Naive thymus-derived CD8-positive, alpha-beta T cell (primary cell): ENCODE measurements at regions not wholly inside any gene's neighbourhood (a gene's known extent, or its start where the extent isn't known, plus 50 kb on each side); places are given as distances from the start of the nearest gene placed in this dataset.
"Not testable (repeated sequence)": the region's sequence is repeated elsewhere in the genome, so short reads cannot be mapped to it uniquely, and the experiment has no call there.

ENCODE experiments used
- ATAC-seq, 2 donors: fragments of 150-1000 bp; cut with Tn5 transposase in 1 of 2; sonication (Bioruptor Pico), chemical (Tn5 transposase) in 1 of 2; 1 replicate in 1 of 2; 2 replicates in 1 of 2; pipeline ENCODE4 v1.10.0; 2021; ENCODE audit warnings: mild to moderate bottlenecking in 2 of 2, moderate library complexity in 2 of 2
- POLR2A ChIA-PET: fragments of 350-600 bp; sonication (Branson Sonifier 250); formaldehyde crosslinking; loops from one replicate; lab custom pipeline; 2021; ENCODE audit warnings: antibody characterized with exemption; lab: Charles Lee
- DNase-seq, 10 donors: peaks; one replicate each; pipeline versions ENCODE4 v3.0.0 to v3.0.0-alpha.2; 2020 to 2022
- H3K27ac Mint-ChIP-seq, 10 donors: one replicate each; pipeline ENCODE4 v1.8.0; 2020 to 2022; ENCODE audit warnings: mild to moderate bottlenecking in 10 of 10, mixed read lengths in 10 of 10, moderate library complexity in 4 of 10, inconsistent platforms in 1 of 10
- H3K27me3 Mint-ChIP-seq, 5 donors: one replicate each; pipeline ENCODE4 v1.8.0; 2021 to 2022; ENCODE audit warnings: mixed read lengths in 5 of 5
- H3K36me3 Mint-ChIP-seq, 3 donors: one replicate each; pipeline ENCODE4 v1.8.0; 2020 to 2022; ENCODE audit warnings: mixed read lengths in 3 of 3, mild to moderate bottlenecking in 2 of 3, inconsistent platforms in 1 of 3
- H3K4me1 Mint-ChIP-seq, 4 donors: one replicate each; pipeline ENCODE4 v1.8.0; 2021 to 2022; ENCODE audit warnings: mixed read lengths in 4 of 4
- H3K4me3 Mint-ChIP-seq, 10 donors: one replicate each; pipeline ENCODE4 v1.8.0; 2020 to 2022; ENCODE audit warnings: mild to moderate bottlenecking in 10 of 10, mixed read lengths in 10 of 10, moderate library complexity in 6 of 10, inconsistent platforms in 1 of 10
- H3K9me3 Mint-ChIP-seq, 9 donors: one replicate each; pipeline ENCODE4 v1.8.0; 2020 to 2022; ENCODE audit warnings: mixed read lengths in 9 of 9, mild to moderate bottlenecking in 3 of 9, inconsistent platforms in 1 of 9, moderate library complexity in 1 of 9

DNA sequence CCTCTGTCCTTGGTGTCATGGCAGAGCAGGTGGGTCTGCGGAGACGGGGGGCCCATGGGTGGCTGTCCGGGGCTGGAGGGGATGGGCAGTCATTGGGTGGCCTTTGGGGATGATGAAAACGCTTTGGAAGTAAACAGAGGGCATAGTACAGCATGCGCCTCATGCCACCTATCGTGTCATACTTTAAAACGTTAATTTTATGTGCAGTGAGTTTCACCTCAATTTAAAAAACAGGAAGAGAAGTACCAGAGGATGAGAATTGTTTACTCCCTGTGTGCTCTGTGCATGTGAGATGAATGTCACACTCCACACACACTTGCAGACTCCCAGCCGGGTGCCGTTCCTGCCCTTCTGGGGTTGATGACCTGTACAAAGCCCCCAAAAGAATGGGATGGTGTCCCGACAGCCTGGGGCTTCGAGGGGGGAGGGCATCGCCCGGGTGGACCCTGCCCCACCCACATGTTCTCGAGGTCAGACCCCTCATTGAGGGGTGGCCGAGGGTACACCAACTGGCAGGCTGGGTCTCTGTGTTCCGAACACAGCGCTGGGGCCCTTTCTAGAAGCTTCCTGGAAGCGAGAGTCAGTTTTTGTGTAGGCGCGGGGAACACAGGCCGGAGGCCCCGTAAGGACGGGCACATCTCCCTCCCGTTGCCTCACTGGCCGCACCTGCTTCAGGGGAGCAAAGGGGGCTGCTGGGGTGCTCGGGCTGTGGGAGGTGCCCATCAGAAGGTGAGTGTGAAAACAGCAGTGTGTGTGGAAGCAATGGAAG, 153.2 kb downstream of the LAT start:
- Mint-ChIP-seq H3K27ac (peak overlapping the region; percentile 65 to 93 (median 88)), H3K4me1 (peaks cover 10 to 21% (median 18%) of the 10 kb centered on the region in 4 donors), H3K4me3 (peak overlapping the region in 6 of 10 donors; percentile 20 to 70 (median 50))
- ATAC-seq (peak; percentile 56 to 65), DNase-seq (peak in 1 of 10 donors; percentile 21)
- H3K9me3 Mint-ChIP-seq, H3K36me3 Mint-ChIP-seq, H3K27me3 Mint-ChIP-seq, POLR2A ChIA-PET: not testable (repeated sequence)

DNA sequence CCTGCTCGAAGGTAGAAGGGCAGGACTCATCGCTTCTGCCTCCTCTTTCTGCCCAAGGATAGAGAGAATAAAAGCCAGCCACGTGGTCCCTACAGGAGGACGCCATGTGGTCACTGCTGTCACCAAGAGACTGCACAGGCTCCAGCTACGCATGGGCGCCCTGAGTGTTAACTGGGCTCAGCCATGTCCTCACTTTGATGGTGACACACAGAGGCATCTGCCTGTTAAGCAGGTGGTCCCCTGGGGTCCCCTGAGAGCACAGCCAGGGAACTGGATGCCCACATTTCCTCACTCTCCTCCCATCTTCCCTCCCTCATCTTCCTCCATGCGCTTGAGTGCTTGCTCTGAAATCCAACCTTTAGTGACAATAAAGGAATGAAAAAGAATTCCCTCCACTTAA, 152.6 kb downstream of the LAT start:
- H3K36me3 Mint-ChIP-seq, POLR2A ChIA-PET, H3K9me3 Mint-ChIP-seq, H3K27me3 Mint-ChIP-seq, DNase-seq, ATAC-seq: not testable (repeated sequence)
- Mint-ChIP-seq H3K4me1 (peaks cover 6 to 21% (median 18%) of the 10 kb centered on the region in 4 donors), H3K27ac (peak overlapping the region; percentile 29 to 93 (median 88)), H3K4me3 (peak overlapping the region in 5 of 10 donors; percentile 33 to 70 (median 55))

DNA sequence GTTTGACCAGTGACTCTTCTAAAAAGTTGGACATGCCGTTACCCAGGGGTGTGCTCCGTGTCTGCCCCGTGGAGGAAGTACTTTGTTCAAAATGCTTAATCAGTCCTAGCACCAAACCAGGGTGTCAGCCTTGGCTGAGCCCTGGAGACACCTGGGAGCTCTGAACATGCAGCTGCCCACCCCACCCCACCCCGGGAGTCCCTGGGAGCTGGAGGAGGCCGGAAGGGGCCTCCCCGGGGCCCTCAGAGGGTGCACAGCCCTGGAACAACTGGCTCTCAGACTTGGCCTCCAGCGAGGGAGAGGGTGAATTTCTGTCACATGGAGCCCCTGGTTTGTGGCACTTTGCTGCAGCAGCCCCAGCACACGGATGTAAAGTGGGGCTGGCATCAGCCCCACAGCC, 152.1 kb downstream of the LAT start:
- H3K27ac Mint-ChIP-seq: peak overlapping the region in 5 of 10 donors; percentile 56 to 93 (median 86)

DNA sequence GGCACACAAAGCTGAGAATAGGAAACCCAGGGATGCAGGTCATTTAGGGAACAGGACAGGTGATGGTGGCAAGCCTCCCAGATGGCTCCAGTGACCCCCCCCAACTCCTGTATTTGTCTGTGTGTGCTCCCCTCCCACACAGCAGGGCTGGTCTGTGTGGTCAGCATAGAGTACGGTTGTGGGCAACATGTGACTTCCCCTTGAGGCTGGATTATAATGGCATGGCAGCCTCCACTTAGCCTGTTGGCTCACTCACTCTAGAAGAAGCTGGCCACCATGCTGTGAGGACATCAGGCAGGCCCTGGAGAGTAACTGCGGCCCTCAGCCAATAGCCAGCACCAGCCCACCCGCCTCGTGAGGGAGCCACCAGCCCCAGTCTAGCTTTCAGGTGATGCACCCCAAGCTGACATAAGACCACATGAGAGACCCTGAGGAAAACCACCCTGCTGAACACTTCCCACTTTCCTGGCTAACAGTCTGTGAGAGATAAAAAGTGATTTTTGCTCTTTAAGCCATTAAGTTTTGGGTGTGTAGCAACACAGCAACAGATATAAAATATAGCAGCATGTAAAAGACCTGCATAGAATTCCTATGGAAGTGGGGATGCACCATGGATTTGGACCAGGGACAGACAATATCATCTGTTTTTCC, 151.3 kb downstream of the LAT start:
- Mint-ChIP-seq H3K27ac (peak overlapping the region in 5 of 10 donors; percentile 12 to 64 (median 55)), H3K4me3 (peak overlapping the region in 1 of 10 donors; percentile 7), H3K4me1 (peaks cover 5 to 20% (median 18%) of the 10 kb centered on the region in 4 donors)
- H3K36me3 Mint-ChIP-seq, ATAC-seq, DNase-seq, H3K27me3 Mint-ChIP-seq, H3K9me3 Mint-ChIP-seq: not testable (repeated sequence)
- POLR2A ChIA-PET: interaction anchor here (0.6 kb wide), 1 partner anchor 164 kb away, joined by 4 read pairs; no protein-coding TSS in a partner anchor

More for the DNA sequence above, 152.1 kb downstream of the LAT start:
- not testable (repeated sequence) for DNase-seq, H3K9me3 Mint-ChIP-seq, ATAC-seq, H3K36me3 Mint-ChIP-seq, H3K27me3 Mint-ChIP-seq, H3K4me3 Mint-ChIP-seq
- H3K4me1 Mint-ChIP-seq: peaks cover 5 to 20% (median 18%) of the 10 kb centered on the region in 4 donors
- POLR2A ChIA-PET: interaction anchor here (0.6 kb wide), 1 partner anchor 165 kb away, joined by 4 read pairs; no protein-coding TSS in a partner anchor

DNA sequence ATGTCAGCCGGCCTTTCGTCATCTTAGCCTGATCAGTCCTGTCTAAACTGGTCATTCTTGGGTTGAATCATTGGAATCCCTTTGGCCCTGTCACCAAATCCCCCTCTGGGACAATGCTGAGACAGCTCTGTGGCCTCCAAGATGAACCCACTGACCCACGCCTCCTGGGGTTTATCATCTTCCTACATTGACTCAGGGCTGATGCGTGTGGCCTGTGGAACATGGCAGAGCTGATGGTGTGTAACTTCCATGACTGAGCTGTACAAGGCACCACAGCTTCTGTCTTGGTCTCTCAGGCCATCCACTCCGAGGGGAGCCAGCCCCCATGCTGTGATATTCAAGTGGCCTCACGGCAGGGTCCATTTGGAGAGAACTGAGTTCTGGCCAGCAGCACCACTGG, 150.2 kb downstream of the LAT start:
- H3K9me3 Mint-ChIP-seq, H3K36me3 Mint-ChIP-seq, H3K27me3 Mint-ChIP-seq, ATAC-seq, H3K4me3 Mint-ChIP-seq, DNase-seq, POLR2A ChIA-PET: not testable (repeated sequence)
- H3K4me1 Mint-ChIP-seq: peaks cover 5 to 20% (median 18%) of the 10 kb centered on the region in 4 donors
- peak overlapping the region in 5 of 10 donors; percentile 37 to 66 (median 60) for H3K27ac Mint-ChIP-seq

DNA sequence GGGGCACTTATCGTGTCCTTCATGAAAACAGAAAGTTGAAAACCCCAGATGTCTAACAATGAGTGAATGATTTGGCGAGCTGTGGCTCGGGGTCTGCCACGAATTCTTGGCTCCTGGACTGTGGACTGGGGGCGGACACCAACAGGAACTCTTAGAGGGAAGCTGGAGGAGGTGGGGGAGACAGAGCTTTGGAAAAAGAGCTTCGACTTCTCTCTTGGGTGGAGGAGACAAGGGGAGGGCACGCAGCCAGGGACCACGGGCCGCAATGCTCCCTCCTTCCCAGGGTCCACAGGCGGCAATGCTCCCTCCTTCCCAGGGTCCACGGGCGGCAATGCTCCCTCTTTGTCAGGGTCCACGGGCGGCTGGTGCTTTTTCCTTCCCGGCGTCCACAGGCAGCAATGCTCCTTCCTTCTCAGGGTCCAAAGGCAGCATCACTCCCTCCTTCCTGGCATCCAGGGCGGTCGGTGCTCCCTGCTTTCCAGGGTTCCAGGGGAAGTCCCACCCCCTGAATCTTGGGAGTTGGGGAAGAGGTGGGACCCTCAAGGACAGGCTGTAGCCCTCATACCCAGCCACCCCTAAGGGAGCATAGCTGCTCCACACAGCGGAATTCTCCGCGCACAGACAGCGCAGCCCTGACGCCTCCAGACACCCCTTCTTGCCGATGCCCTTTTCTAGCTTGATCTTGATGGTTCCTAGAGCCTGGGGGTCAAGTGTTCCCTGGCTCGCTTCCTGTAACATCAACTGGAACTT, 149.0 kb downstream of the LAT start:
- H3K27me3 Mint-ChIP-seq, H3K36me3 Mint-ChIP-seq, POLR2A ChIA-PET, H3K9me3 Mint-ChIP-seq, H3K4me3 Mint-ChIP-seq, ATAC-seq, DNase-seq: not testable (repeated sequence)
- peaks cover 5 to 20% (median 18%) of the 10 kb centered on the region in 4 donors for H3K4me1 Mint-ChIP-seq
- peak overlapping the region in 3 of 10 donors; percentile 13 to 56 (median 49) for H3K27ac Mint-ChIP-seq

DNA sequence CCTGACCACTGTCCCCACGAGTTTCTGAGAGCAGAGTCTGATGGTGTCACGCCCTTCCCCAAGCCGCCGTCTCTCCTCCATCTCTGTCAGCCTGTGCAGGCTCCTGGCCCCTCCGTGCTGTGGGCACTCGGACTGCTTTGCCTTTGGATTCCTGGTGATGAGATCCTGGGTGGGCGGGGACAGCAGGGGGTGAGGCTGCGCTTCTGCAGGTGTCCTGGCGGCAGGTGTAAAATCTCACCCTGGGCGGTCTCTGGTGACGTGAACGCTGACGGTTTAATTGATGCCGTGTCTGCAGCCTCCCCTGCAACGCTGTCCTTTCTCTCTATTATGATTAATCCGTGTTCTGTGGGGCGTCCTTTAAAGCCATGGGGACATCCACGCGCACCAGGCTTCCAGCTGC, 148.0 kb downstream of the LAT start:
- H3K27ac Mint-ChIP-seq, H3K4me3 Mint-ChIP-seq, ATAC-seq, H3K36me3 Mint-ChIP-seq, POLR2A ChIA-PET, H3K27me3 Mint-ChIP-seq, DNase-seq, H3K9me3 Mint-ChIP-seq: not testable (repeated sequence)
- peaks cover 3 to 16% (median 12%) of the 10 kb centered on the region in 4 donors for H3K4me1 Mint-ChIP-seq

DNA sequence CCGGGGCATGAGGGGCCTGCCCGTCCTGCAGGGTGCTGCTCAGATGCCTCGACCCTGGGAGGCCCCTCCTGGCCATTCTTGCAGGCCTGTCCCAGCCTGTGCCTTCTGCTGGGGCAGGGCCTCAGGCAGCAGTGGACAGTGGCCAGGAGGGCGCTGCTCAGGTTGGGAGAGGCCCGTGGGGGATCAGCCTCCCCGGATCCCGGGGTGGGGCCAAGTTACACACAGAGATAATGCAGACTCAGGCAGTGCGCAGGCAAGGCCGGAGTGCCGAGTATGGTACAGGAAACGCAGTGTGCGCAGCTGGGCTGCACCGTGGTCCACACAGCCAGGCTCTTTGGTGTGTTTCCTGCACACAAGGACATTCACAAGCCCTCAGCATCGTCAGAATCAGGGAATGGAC, 147.6 kb downstream of the LAT start:
- H3K27me3 Mint-ChIP-seq, ATAC-seq, DNase-seq, POLR2A ChIA-PET, H3K9me3 Mint-ChIP-seq, H3K4me3 Mint-ChIP-seq, H3K27ac Mint-ChIP-seq, H3K36me3 Mint-ChIP-seq: not testable (repeated sequence)
- H3K4me1 Mint-ChIP-seq: peaks cover 2 to 12% (median 8%) of the 10 kb centered on the region in 4 donors

DNA sequence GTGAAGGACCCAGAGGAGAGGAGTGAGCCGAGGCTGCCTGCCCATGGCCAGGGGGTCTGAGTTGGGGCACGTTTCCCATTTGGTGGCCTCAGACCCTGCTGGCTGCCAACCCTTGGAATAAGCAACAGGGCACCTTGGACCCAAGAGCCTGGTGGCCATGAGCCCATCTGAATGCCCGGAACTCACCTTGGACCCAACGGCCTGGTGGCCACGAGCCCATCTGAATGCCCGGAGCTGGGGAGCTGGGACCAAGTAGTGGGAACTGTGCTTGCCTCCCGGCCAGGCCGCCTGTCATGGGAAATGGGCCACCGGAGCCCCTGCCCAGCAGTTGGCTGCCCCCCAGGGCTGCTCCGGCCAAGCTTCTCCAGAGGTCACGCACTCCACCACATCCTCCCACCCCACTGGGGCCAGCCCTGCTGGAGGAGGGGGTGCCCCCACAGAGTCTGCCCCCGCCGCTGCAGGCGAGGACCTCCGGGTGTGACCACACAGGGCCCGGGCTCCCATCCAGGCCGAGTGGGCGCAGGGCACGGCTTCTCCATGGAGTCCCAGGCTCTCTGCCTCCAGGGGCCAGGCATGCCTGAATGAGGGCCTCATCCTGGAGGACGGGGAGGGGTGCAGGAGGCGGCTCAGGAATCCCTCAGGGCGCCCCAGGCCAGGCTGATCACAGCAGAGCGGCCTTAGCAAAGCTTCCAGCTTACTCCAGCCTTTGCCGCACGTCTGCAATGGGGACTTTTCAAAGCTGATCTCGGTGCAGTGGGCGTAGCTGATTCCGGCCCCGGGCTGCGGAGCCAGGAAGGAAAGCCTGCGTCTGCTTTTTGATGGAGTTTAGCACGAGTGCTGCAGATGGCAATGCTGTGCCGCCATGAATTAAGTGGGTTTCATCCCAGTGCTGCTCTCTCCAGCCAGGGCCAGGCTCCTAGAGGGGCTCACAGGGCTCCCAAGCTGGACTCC, 146.3 kb downstream of the LAT start:
- H3K27me3 Mint-ChIP-seq, ATAC-seq: not testable (repeated sequence)
- H3K4me1 Mint-ChIP-seq: peaks cover 6 to 13% (median 9%) of the 10 kb centered on the region in 4 donors

DNA sequence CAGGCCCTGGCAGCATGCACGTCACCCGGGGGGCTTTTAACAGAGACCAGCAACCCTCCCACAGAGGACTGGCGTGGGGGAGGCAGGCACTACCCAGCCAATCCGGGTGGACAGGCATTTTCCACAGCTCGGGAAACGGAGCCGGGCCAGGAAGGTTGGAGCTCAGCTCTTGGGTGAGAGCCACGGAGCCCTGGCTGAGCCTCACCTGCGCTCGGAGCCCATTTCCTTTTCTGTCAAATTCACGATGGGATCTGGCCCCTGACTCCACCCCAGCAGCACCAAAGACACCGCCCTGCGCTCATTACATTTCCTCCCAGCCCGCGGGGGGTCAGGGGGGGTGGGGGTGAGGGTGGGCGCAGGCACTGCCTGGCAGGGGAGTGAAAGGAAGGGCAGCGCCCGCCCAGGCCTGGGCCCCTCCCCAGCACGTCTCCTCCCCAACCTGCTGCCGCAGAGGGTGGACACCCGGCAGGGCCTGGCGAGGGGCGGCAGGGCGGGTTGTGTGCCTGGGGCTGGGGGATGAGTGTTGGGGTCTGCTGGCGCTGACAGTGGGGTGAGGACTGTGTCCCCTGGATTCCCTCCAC, 145.4 kb downstream of the LAT start:
- Mint-ChIP-seq H3K36me3 (peaks cover 0 to 17% (median 7%) of the 10 kb centered on the region in 3 donors), H3K4me1 (peaks cover 7 to 17% (median 14%) of the 10 kb centered on the region in 4 donors), H3K27ac (peak overlapping the region in 1 of 10 donors; percentile 13)
- POLR2A ChIA-PET, ATAC-seq, H3K4me3 Mint-ChIP-seq, H3K27me3 Mint-ChIP-seq, H3K9me3 Mint-ChIP-seq, DNase-seq: not testable (repeated sequence)

More for the DNA sequence above, 146.3 kb downstream of the LAT start:
- DNase-seq, H3K27ac Mint-ChIP-seq, POLR2A ChIA-PET, H3K9me3 Mint-ChIP-seq, H3K4me3 Mint-ChIP-seq: not testable (repeated sequence)
- peaks cover 0 to 12% (median 7%) of the 10 kb centered on the region in 3 donors for H3K36me3 Mint-ChIP-seq

DNA sequence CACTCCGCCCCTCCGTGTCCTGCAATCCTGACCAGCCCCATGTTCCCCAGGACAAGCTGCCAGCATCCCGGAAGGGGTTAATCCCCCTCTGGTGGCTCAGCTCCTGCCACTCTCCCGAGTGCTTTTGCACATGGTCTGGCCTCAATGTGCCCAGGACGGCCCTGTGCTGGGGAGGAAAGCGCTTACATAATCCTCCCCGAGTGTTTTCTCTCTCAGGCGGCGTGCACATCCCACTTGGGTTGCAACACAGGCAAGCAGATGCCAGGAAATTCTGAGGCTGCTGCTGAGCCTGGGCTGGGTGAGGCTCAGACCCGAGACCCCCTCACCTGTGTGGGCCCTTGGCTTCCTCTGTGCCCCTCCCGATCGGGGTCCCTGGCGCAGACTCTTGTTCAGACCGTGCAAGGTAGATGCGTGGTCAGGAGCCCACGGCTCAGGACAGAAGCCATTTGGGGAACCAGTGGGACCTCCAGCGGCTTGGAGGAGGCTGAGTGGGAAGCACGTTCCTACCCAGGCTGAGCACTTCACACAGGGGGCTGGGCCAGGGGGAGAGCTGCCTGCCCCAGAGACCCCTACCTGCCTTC, 144.7 kb downstream of the LAT start:
- DNase-seq, H3K27ac Mint-ChIP-seq, POLR2A ChIA-PET, ATAC-seq, H3K9me3 Mint-ChIP-seq, H3K27me3 Mint-ChIP-seq, H3K4me3 Mint-ChIP-seq: not testable (repeated sequence)
- H3K4me1 Mint-ChIP-seq: peaks cover 7 to 21% (median 15%) of the 10 kb centered on the region in 4 donors
- peaks cover 0 to 19% (median 2%) of the 10 kb centered on the region in 3 donors for H3K36me3 Mint-ChIP-seq
